ENCODE measurements at regions not wholly inside any gene's neighbourhood (a gene's known extent, or its start where the extent isn't known, plus 50 kb on each side); places are given as distances from the start of the nearest gene placed in this dataset.

- DNase-seq (ENCODE audit: low read depth): no peak
Measured at GRCh38 chr10:64209561-64209960, 688.4 kb downstream of the REEP3 start.

GRCh38 chr10:64210211-64210610, 689.0 kb downstream of the REEP3 start:
- DNase-seq (ENCODE audit: low read depth): no peak

GRCh38 chr10:64211466-64211865, 690.3 kb downstream of the REEP3 start:
- no peak for DNase-seq (ENCODE audit: low read depth)

DNA sequence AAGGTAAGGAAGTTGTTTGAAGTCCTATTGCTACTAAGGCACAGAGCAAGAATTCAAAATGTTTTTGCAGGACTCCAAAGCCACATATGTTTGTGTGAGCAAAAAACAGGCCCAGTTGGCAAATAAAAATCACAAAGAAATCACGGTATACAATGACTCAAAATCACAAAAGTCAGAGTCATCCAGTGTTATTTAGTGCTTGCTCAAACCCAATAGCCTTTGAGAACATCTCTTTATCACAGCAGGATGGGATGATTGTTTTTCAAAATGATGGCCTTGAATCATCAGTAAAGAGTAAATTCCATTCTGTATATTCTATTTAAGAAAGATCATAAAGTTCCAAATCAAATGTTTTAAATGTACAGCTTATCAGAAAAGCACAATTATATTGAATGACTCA, 693.9 kb downstream of the REEP3 start:
- no peak for DNase-seq (ENCODE audit: low read depth)

DNA sequence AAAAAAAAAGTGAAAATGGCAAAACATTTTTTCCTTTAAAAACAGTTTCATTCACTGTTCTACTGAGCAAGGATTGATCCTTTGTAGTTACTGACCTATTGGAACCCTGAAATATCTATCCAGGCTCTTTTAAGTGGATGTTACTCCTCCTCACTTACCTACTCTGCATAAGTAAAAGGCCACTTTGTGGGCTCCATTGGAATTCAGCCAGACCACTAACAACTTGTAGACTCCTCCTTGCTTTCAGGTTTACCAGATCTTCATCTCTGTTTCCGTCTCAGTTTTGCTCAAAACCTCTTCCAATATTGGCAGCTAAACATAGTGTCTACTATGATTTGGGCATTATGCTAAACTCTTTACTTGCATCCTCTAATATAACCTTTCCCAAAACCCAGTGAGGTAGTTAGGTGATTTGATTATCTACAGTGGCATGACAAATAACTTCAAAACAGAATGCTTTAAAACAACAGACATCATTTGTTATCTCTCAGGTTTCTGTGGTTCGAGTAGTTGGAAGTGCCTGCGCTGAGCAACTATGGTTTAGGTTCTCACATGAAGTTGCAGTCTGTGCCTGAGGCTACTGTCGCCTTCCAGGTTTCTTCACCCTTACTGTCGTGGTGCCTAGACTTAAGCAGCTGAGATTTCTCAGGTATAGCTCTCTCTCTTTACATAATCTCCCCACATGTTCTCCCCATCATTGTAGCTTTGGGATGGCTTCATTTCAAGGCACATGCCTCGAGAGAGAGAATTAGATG, 698.2 kb downstream of the REEP3 start:
- no peak for DNase-seq (ENCODE audit: low read depth)

- no peak for DNase-seq (ENCODE audit: low read depth)
Measured at GRCh38 chr10:64234489-64234888, 713.3 kb downstream of the REEP3 start.

DNA sequence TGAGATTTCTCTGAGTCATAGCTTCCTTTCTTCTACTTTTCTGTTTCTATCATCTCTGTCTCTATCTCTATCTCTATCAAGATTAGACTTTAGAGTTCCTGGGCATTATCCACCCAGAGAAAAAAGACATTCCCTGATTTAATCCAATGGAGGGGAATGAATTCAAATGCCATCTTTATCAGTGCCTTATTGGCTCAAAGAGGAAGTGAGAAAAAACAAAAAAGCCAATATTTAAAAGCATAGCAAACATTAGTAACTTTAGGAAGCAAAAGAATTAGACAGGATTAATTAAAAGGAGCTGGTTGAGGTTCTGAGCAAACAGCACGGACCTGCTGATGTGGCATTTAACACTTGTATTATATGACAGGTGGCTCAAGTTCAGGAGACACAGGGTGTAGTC, 736.5 kb downstream of the REEP3 start:
- DNase-seq (ENCODE audit: low read depth): no peak

DNA sequence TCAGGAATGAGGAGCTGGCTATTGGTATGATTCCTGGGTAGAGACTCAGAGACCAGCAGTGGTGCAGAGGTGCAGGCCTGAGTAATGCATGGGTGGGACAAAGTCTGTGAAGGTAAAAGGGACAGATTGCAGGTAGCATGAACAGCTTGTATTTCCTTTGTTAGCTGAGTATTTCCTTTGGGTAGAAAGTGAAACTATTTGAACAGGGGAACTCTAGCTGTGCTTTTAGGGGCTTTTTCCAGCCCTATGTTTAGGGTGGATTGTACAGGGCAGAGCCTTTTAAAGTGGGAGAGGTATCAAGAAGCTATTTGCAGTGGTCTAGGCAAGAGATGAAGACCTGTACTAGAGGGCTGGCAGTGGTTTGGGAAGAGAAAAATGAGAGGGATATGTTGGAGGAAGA, 739.9 kb downstream of the REEP3 start:
- DNase-seq (ENCODE audit: low read depth): no peak

GRCh38 chr10:64261676-64262075, 740.5 kb downstream of the REEP3 start:
- DNase-seq (ENCODE audit: low read depth): no peak

- no peak for DNase-seq (ENCODE audit: low read depth)
Measured at GRCh38 chr10:64265961-64266360, 744.8 kb downstream of the REEP3 start.

- no peak for DNase-seq (ENCODE audit: low read depth)
Measured at GRCh38 chr10:64271508-64271907, 750.3 kb downstream of the REEP3 start.

DNA sequence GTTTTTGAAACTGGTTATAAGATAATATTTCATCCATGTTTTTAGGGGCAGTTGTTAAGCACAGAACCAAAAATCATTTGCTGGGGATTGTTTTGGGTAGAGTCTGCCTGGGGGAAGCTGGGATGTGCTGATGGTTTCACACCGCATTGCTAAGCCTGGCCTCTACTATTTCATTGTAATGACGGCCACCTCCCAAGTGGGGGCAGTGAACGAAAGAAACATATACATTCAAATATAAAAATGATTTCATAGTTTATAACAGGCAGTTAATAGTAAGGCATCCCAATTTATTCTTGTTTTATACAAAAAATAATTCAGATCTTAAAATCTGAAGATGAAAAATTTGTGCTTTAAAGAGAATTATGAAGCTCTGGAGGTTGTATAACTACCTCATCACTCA, 750.8 kb downstream of the REEP3 start:
- no peak for DNase-seq (ENCODE audit: low read depth)

DNA sequence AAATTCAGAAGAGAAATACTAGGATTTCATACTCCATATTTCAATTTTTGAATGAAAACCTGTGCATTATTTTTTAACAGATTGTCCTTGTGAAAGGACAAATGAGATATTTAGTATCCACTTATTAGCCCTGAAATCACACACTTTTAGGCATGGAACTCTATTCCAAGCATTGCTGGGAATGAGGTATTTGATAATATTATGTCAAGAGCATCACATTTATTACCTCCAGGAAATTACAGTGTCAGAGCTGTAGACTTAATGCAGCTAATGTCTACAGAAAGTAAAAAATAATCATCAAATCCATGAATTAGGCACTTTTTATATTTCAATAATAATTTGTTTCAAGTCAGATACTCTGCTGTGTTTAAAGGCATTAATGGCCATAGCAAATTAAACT, 753.8 kb downstream of the REEP3 start:
- DNase-seq (ENCODE audit: low read depth): no peak

DNA sequence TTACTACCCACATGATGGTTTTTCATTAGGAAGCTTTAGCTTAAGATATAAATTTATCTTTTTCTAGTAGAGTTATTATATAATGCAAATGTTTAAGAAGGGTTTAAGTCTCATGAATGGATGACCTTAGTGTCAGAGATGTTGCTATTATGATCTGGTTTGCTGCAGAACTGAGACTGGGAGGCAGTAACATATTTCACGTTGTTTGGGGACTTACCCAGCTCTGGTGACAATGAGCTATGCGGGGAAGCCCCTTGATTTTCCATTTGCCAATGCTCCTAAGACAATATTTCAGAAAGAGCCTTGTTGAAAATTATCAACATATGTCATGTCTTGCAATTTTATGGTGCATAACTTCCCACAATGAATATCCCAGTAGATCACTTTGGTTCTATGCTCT, 754.6 kb downstream of the REEP3 start:
- DNase-seq (ENCODE audit: low read depth): no peak

DNA sequence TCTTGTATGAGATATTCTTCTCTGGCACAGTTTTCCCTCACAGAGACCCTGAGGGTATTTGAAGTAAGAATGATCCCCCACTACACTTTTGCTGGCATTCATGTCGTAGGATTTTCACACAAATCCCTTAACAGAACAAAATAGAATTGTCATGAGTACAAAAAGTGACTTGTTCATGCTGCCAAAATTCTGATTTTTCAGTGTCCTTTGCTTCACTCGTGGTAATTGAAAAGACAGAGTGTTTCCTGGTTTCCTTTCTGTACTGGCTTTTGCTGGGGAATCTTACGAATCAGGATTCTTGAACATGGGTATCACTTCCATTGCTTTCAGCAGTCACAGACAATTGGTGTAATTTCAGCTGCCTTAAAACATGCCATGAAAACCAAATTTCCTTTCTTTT, 756.3 kb downstream of the REEP3 start:
- no peak for DNase-seq (ENCODE audit: low read depth)

DNA sequence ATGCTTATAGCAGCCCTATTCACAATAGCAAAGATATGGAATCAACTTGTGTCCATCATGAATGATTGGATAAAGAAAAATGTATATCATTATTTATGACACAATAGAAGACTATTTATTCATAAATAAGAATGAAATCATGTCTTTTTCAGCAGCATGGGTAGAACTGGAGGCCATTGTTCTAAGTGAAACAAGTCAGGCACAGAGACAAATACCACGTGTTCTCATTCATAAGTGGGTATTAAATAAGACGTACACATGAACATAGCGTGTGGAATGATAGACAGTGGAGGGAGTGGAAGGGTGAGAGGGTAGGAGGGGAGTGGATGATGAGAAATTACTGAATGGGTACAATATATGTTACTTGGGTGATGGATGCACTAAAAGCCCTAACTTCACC, 762.4 kb downstream of the REEP3 start:
- no peak for DNase-seq (ENCODE audit: low read depth)

- DNase-seq (ENCODE audit: low read depth): no peak
Measured at GRCh38 chr10:64286533-64286932, 765.3 kb downstream of the REEP3 start.

DNA sequence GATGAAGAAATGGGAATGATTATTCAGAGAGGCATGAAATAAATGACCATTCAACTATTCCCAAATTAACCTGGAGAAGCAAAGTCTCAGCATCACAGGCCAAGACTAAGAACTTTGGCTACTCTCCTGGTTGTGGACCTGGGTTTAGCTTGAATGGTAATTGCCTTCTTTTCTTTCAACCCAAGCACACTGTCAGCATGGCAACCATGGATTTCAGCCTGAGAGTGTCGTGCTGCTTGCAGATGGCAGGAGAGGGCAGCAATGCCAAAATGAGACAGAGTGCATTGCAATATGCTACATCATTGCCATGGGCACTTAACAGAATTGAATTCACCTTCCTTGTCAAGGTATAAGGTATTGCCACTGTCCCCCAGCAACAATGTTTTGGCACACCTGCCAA, 767.2 kb downstream of the REEP3 start:
- no peak for DNase-seq (ENCODE audit: low read depth)

- DNase-seq (ENCODE audit: low read depth): no peak
Measured at GRCh38 chr10:64303566-64303965, 782.4 kb downstream of the REEP3 start.

DNA sequence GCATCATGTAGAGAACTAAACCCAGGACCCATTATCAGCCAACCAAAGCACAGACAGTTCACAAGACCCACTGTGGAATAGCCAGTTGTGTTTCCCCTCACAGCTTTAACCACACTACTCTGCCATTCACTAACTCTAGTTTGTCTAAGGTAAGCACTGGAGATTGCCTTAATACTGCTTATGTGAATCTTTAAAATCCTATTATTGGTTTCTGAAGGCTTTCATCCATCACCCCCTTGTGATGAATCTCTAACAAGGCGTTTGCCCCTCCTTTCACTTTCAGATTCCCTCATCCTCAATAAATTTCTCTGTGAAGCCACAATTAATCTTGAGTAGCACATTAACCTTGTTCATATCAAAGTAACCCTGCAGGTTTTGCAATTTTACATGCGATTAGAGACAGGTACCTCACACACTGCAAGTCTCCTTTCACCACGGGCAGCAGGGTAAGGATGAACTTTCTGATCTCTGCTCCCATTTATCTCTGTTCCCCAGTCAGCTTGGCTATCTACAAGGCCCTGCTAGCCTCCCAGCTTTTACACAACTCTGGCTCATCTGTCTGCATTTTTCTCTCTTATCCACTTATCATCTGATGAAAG, 785.6 kb downstream of the REEP3 start:
- DNase-seq (ENCODE audit: low read depth): no peak

- no peak for DNase-seq (ENCODE audit: low read depth)
Measured at GRCh38 chr10:64312876-64313275, 791.7 kb downstream of the REEP3 start.

DNA sequence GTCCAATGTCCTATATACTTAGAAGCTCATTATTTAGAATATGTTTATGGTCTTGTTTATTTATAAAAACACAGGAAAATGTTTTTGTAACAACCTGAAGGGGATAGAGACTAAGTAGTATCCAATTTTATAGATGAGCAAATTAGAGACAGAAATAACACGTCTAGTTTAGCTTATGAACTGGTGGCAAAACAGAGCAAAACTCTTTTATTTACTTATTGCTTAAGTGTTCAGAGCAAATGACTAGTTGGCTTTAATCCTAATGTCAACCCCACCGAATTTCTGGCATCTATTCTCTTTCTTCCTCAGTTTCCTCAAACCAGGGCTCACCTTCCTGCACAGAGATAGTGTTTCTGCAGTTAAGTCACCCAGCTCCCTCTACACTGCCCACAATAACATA, 792.8 kb downstream of the REEP3 start:
- no peak for DNase-seq (ENCODE audit: low read depth)

GRCh38 chr10:64316416-64316815, 795.2 kb downstream of the REEP3 start:
- DNase-seq (ENCODE audit: low read depth): no peak

- DNase-seq (ENCODE audit: low read depth): no peak
Measured at GRCh38 chr10:64316833-64317232, 795.6 kb downstream of the REEP3 start.
